Nephron (organoid): ENCODE measurements at regions not wholly inside any gene's neighbourhood (a gene's known extent, or its start where the extent isn't known, plus 50 kb on each side); places are given as distances from the start of the nearest gene placed in this dataset.

Source experiments
- H3K27ac Mint-ChIP-seq, 3 experiments: 2 replicates each; pipeline ENCODE4 v1.8.0; 2020; ENCODE audit warnings: mixed read lengths in 3 of 3, mild to moderate bottlenecking in 2 of 3, moderate library complexity in 1 of 3
- H3K27me3 Mint-ChIP-seq: 2 replicates; pipeline ENCODE4 v1.8.0; 2021; ENCODE audit warnings: low read depth, mild to moderate bottlenecking, moderate library complexity, mixed read lengths
- H3K36me3 Mint-ChIP-seq: 2 replicates; pipeline ENCODE4 v1.8.0; 2020; ENCODE audit warnings: low read depth, mixed read lengths
- H3K4me1 Mint-ChIP-seq: 2 replicates; pipeline ENCODE4 v1.8.0; 2020; ENCODE audit warnings: mixed read lengths
- H3K4me3 Mint-ChIP-seq, 3 experiments: 2 replicates each; pipeline ENCODE4 v1.8.0; 2020; ENCODE audit warnings: mild to moderate bottlenecking in 3 of 3, mixed read lengths in 3 of 3, moderate library complexity in 2 of 3
- H3K9me3 Mint-ChIP-seq: 2 replicates; pipeline ENCODE4 v1.8.0; 2020; ENCODE audit warnings: mixed read lengths
- CTCF ChIP-seq, 3 experiments: fragments of 200-600 bp; sonication (generic); IDR thresholded peaks; one replicate each; pipeline ENCODE4 v1.5.0; 2021; ENCODE audit warnings: antibody characterized with exemption in 3 of 3; ENCODE audit not compliant: unreplicated experiment in 3 of 3

GRCh38 chr1:55839221-55839620 is 624.1 kb upstream of the USP24 start:
- H3K27ac Mint-ChIP-seq = no peak overlapping the region
- no peaks in the 10 kb centered on the region for H3K36me3 Mint-ChIP-seq
- H3K4me3 Mint-ChIP-seq = no peak overlapping the region
- H3K4me1 Mint-ChIP-seq = peaks cover 3% of the 10 kb centered on the region
- H3K9me3 Mint-ChIP-seq = peaks cover 7% of the 10 kb centered on the region
- no peak for TF ChIP-seq CTCF (IDR thresholded peaks at IDR 0.05; ENCODE audit: unreplicated experiment in 3 of 3)
- peaks cover 4% of the 10 kb centered on the region for H3K27me3 Mint-ChIP-seq

GRCh38 chr1:55836086-55836485 is 620.9 kb upstream of the USP24 start:
- H3K27me3 Mint-ChIP-seq = no peaks in the 10 kb centered on the region
- H3K9me3 Mint-ChIP-seq = peaks cover 7% of the 10 kb centered on the region
- H3K4me3 Mint-ChIP-seq = no peak overlapping the region
- no peak overlapping the region for H3K27ac Mint-ChIP-seq
- no peaks in the 10 kb centered on the region for H3K36me3 Mint-ChIP-seq
- TF ChIP-seq CTCF (IDR thresholded peaks at IDR 0.05; ENCODE audit: unreplicated experiment in 3 of 3) = no peak
- H3K4me1 Mint-ChIP-seq = peaks cover 21% of the 10 kb centered on the region

DNA sequence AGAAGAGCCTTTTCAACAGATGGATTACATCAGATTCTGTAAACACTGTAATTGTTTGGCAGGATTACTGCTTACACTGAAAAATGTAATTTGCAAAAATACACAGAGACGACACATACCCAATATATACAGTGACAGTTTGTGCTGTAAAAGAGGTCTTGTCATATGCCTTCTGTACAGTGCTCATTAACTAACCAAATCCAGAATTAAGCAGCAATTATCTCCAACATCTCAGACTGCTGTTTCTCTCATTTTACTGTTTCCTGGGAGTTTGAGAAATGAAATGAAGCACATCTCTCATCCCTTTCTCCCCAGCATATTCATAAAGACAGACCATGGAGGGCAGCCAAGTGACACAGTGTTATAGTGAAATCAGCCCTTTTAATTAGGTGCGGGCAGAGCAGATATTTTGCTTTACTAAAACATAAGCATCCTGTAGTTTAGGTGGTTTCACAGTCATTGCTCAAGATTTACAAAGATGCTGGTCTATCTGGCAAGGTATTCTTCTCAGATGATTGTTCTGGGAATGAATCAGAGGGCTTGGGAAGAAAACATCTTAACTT is 618.4 kb upstream of the USP24 start:
- TF ChIP-seq CTCF (IDR thresholded peaks at IDR 0.05; ENCODE audit: unreplicated experiment in 3 of 3) = no peak
- no peaks in the 10 kb centered on the region for H3K27me3 Mint-ChIP-seq
- H3K4me3 Mint-ChIP-seq = no peak overlapping the region
- peaks cover 21% of the 10 kb centered on the region for H3K4me1 Mint-ChIP-seq
- peaks cover 3% of the 10 kb centered on the region for H3K9me3 Mint-ChIP-seq
- peak overlapping the region; percentile 77 to 82 (median 78) for H3K27ac Mint-ChIP-seq
- no peaks in the 10 kb centered on the region for H3K36me3 Mint-ChIP-seq

DNA sequence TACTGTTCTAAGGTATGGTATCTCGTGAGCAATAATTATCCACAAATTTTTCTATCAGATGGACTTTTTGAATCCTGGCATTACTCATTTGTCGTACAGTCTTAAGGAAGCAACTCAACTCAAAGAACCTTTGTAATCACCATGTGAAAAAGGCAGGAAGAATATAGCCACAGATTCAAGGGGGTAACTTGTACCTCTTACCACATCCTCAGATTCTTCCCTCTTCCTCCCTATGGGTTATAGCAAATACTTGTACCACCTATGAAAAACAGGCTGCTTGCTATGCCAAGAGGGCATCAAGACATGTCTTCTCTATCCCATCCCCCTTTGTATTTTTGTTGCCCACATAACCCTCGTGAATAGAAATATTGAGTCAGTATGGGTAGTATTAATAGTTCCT is 616.6 kb upstream of the USP24 start:
- Mint-ChIP-seq H3K36me3 (no peaks in the 10 kb centered on the region), H3K4me1 (peaks cover 26% of the 10 kb centered on the region), H3K9me3 (peaks cover 2% of the 10 kb centered on the region), H3K27me3 (no peaks in the 10 kb centered on the region), H3K4me3 (no peak overlapping the region), H3K27ac (peak overlapping the region in 2 of 3 experiments; percentile 25 to 30)
- TF ChIP-seq CTCF (IDR thresholded peaks at IDR 0.05; ENCODE audit: unreplicated experiment in 3 of 3) = no peak

DNA sequence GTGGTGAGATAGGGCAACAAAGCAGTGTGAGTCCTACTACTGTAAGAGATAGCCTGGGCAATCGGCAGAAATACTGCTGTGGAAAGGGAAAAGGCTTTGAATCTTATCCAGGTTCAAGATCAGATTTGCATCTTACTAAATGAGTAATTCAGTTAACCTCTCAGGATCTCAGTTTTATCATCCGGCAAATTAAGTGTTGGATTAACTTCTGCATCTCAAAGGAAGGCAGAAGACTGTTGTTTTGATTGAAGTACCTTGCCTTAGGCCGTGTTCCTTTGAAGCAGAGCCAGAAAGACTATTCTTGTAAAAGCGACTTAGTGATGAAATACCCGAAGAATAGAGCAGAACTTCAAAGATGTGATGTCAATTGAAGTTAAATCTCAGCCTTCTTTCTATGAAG is 612.9 kb upstream of the USP24 start:
- TF ChIP-seq CTCF (IDR thresholded peaks at IDR 0.05; ENCODE audit: unreplicated experiment in 3 of 3) = no peak
- Mint-ChIP-seq H3K36me3 (no peaks in the 10 kb centered on the region), H3K4me1 (peaks cover 33% of the 10 kb centered on the region), H3K4me3 (no peak overlapping the region), H3K27me3 (no peaks in the 10 kb centered on the region), H3K27ac (peak overlapping the region in 2 of 3 experiments; percentile 34 to 36), H3K9me3 (peaks cover 2% of the 10 kb centered on the region)

- no peak for TF ChIP-seq CTCF (IDR thresholded peaks at IDR 0.05; ENCODE audit: unreplicated experiment in 3 of 3)
- peaks cover 32% of the 10 kb centered on the region for H3K4me1 Mint-ChIP-seq
- no peaks in the 10 kb centered on the region for H3K27me3 Mint-ChIP-seq
- peak overlapping the region in 2 of 3 experiments; percentile 44 to 65 for H3K27ac Mint-ChIP-seq
- H3K4me3 Mint-ChIP-seq = no peak overlapping the region
- no peaks in the 10 kb centered on the region for H3K36me3 Mint-ChIP-seq
- peaks cover 2% of the 10 kb centered on the region for H3K9me3 Mint-ChIP-seq
These were observed 612.2 kb upstream of the USP24 start for GRCh38 chr1:55827350-55827749.
